ENCODE measurements at regions not wholly inside any gene's neighbourhood (a gene's known extent, or its start where the extent isn't known, plus 50 kb on each side); places are given as distances from the start of the nearest gene placed in this dataset.

- TF ChIP-seq CTCF (IDR thresholded peaks at IDR 0.05; ENCODE audit: unreplicated experiment): no peak
- no peak for DNase-seq (ENCODE audit: low spot score, unreplicated experiment)
- H3K27me3 Mint-ChIP-seq: peaks cover 42% of the 10 kb centered on the region
- no peaks in the 10 kb centered on the region for H3K36me3 Mint-ChIP-seq (ENCODE audit: insufficient read depth)
- no peaks in the 10 kb centered on the region for H3K9me3 Mint-ChIP-seq (ENCODE audit: low read depth)
- no peak overlapping the region for H3K4me3 Mint-ChIP-seq (ENCODE audit: low read depth)
- no peak overlapping the region for H3K27ac Mint-ChIP-seq
- H3K4me1 Mint-ChIP-seq (ENCODE audit: low read depth): peaks cover 3% of the 10 kb centered on the region
Observed at GRCh38 chr1:34363447-34363846, 186.7 kb downstream of the C1orf94 start.

DNA sequence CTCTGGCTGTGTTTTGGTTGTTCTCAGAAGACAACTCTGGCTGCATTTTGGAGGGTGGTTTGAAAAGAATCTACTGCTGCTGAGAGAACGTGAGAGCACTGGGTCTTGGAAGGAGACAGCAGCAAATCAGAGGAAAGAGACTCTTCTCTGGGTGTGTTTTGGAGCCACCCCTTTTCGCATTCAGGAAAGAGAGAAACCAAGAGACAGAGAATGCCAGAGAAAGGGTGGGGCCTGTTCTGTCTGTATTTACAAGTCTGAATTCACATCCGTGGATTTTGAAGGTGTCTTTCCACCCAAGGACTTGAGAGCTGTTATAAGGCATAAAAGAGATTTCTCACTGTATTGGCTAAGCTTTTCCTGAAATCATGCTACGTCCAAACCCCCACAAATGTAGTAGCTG, 187.2 kb downstream of the C1orf94 start:
- no peaks in the 10 kb centered on the region for H3K36me3 Mint-ChIP-seq (ENCODE audit: insufficient read depth)
- DNase-seq (ENCODE audit: low spot score, unreplicated experiment): no peak
- no peak for TF ChIP-seq CTCF (IDR thresholded peaks at IDR 0.05; ENCODE audit: unreplicated experiment)
- H3K4me3 Mint-ChIP-seq (ENCODE audit: low read depth): no peak overlapping the region
- peaks cover 3% of the 10 kb centered on the region for H3K4me1 Mint-ChIP-seq (ENCODE audit: low read depth)
- no peaks in the 10 kb centered on the region for H3K9me3 Mint-ChIP-seq (ENCODE audit: low read depth)
- H3K27me3 Mint-ChIP-seq: peaks cover 47% of the 10 kb centered on the region
- no peak overlapping the region for H3K27ac Mint-ChIP-seq

DNA sequence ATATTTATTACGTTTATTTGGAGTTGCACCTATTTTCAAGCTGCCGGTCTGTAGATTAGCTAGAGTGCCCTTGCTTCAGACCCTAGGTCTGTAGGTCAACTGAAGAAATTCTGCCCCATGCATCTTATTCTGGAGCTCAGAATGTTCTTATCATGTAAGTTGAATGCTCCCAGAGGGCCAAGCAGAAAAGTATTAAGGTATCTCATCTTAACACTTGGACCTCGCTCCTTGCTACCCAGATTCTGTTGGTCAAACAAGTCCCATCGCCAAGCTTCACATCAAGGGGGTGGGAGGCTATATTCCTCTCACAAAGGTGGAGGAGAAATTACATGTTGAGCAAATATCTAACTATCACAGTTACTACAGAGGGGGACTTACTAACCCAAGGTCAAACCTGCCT, 187.7 kb downstream of the C1orf94 start:
- Mint-ChIP-seq H3K4me3 (ENCODE audit: low read depth) (no peak overlapping the region), H3K4me1 (ENCODE audit: low read depth) (peaks cover 3% of the 10 kb centered on the region), H3K27me3 (peaks cover 47% of the 10 kb centered on the region), H3K9me3 (ENCODE audit: low read depth) (no peaks in the 10 kb centered on the region), H3K27ac (no peak overlapping the region), H3K36me3 (ENCODE audit: insufficient read depth) (no peaks in the 10 kb centered on the region)
- TF ChIP-seq CTCF (IDR thresholded peaks at IDR 0.05; ENCODE audit: unreplicated experiment): no peak
- no peak for DNase-seq (ENCODE audit: low spot score, unreplicated experiment)

- no peak overlapping the region for H3K4me3 Mint-ChIP-seq (ENCODE audit: low read depth)
- H3K36me3 Mint-ChIP-seq (ENCODE audit: insufficient read depth): no peaks in the 10 kb centered on the region
- no peak for TF ChIP-seq CTCF (IDR thresholded peaks at IDR 0.05; ENCODE audit: unreplicated experiment)
- no peaks in the 10 kb centered on the region for H3K9me3 Mint-ChIP-seq (ENCODE audit: low read depth)
- H3K27me3 Mint-ChIP-seq: peaks cover 51% of the 10 kb centered on the region
- H3K27ac Mint-ChIP-seq: no peak overlapping the region
- DNase-seq (ENCODE audit: low spot score, unreplicated experiment): no peak
- H3K4me1 Mint-ChIP-seq (ENCODE audit: low read depth): peaks cover 3% of the 10 kb centered on the region
Observed at GRCh38 chr1:34365295-34365694, 188.6 kb downstream of the C1orf94 start.

DNA sequence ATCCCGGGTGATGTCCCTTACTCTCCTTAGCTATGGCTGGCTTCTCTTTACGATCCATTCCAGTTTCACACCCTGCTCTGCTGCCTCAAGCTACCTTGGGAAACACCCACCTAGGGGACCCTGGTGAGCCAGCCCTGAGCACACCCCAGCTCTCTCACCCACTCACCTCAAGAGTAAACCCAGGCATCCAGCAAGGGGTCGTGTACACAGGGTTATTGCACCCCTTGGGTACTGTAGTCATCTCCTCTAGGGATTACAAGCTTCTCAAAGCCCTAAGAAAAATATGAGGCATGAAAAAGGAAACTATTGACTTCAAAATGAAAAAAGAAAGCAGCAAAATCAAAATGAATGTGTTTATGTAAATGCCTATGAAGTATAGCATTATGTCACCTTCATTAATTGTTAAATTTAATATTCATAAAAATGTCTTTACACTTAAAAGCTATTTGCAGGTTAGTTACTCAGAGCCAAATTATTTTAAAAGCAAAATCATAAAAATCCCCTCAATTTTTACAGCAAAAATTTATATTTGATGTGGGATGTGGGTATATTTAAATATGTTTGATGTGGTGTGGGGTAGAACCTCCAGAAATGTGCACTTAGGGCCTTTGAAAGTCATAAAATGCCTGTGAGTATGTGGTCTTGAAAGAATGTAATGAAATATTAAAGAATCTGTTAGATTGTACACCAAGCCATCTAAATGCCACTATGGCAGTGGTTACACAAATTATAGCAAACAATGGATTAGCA, 190.3 kb downstream of the C1orf94 start:
- no peaks in the 10 kb centered on the region for H3K9me3 Mint-ChIP-seq (ENCODE audit: low read depth)
- H3K4me1 Mint-ChIP-seq (ENCODE audit: low read depth): no peaks in the 10 kb centered on the region
- H3K36me3 Mint-ChIP-seq (ENCODE audit: insufficient read depth): no peaks in the 10 kb centered on the region
- peaks cover 55% of the 10 kb centered on the region for H3K27me3 Mint-ChIP-seq
- no peak overlapping the region for H3K4me3 Mint-ChIP-seq (ENCODE audit: low read depth)
- DNase-seq (ENCODE audit: low spot score, unreplicated experiment): no peak
- H3K27ac Mint-ChIP-seq: no peak overlapping the region
- TF ChIP-seq CTCF (IDR thresholded peaks at IDR 0.05; ENCODE audit: unreplicated experiment): no peak
